Panc1 (cell line): ENCODE measurements at regions not wholly inside any gene's neighbourhood (a gene's known extent, or its start where the extent isn't known, plus 50 kb on each side); places are given as distances from the start of the nearest gene placed in this dataset.

Source experiments
- CTCF ChIP-seq: fragments of 450-650 bp; IDR thresholded peaks from 2 replicates; pipeline ENCODE4 v1.5.1; 2017; ENCODE audit warnings: mild to moderate bottlenecking
- POLR2AphosphoS5 ChIP-seq: IDR thresholded peaks from 2 replicates; pipeline ENCODE4 v1.6.1; 2012; ENCODE audit warnings: mild to moderate bottlenecking, low read depth, low read length, moderate library complexity
- REST ChIP-seq, 2 experiments: IDR thresholded peaks; 2 replicates each; pipeline ENCODE4 v1.6.1; 2011 to 2012; ENCODE audit warnings: low read depth in 2 of 2, control low read depth in 1 of 2, low read length in 1 of 2, mild to moderate bottlenecking in 1 of 2, moderate library complexity in 1 of 2; ENCODE audit not compliant: insufficient read depth in 1 of 2
- TCF7L2 ChIP-seq: IDR thresholded peaks from 2 replicates; pipeline ENCODE4 v1.6.1; 2011; ENCODE audit warnings: mild to moderate bottlenecking, low read depth, low read length, inconsistent platforms

DNA sequence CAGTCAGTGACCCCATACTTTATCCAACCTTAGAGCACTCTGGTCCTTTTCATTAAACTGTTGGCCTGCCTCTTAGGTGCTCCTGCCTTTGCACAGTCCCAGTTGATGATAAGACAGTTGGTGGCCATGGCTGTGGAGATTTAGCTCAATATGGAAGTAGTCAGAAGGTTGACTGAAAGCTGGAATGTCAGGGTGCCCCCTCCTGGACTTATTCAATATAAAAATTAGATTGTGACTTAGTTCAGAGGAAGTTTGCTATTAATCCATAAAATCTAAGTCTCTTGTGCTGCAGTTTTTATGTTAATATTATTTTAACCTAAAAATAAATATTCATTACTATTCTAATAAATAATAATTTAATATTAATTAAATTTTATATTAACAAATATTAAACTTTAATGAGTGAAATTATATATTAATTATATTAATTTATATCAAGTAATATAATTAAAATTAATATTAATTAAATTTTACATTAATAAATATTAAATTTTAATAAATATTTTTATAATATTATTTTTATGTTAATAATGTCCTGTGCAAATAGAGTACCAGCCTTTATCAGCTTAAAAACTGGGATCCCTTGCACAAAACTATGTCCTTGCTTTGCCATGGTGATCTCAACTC, 77.7 kb upstream of the ADAMTSL1 start:
- TF ChIP-seq CTCF (no peak), REST (IDR thresholded peaks at IDR 0.05; ENCODE audit: insufficient read depth in 1 of 2, low read depth in 2 of 2, low read length in 1 of 2) (no peak), POLR2AphosphoS5 (no peak), TCF7L2 (no peak)
